GM21447 (cell line): ENCODE measurements at regions not wholly inside any gene's neighbourhood (a gene's known extent, or its start where the extent isn't known, plus 50 kb on each side); places are given as distances from the start of the nearest gene placed in this dataset.

Source experiments
- ATAC-seq: cut with Tn5 transposase; IDR thresholded peaks from one replicate; pipeline ENCODE4 v1.9.1; 2021; ENCODE audit not compliant: unreplicated experiment

DNA sequence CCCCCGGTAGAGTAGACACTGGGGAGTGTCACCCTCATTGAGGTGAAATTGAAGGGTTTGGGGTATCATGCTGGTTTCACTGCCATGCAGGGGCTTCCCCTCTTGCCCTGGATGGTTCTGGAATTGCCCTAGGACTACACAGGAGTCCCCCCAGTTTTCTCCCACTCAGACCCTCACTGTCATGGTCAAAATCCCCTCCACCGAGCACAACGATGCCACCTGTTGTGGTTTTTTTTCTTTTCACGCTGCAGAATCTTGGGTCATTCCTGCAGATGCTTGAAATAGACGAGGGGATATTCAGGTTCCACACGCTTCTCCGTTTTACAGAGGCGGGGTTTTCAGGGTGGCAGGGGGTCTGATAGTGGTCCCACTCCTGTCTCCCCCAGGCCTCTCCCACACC is 255.6 kb downstream of the ENGASE start:
- ATAC-seq, result no peak

DNA sequence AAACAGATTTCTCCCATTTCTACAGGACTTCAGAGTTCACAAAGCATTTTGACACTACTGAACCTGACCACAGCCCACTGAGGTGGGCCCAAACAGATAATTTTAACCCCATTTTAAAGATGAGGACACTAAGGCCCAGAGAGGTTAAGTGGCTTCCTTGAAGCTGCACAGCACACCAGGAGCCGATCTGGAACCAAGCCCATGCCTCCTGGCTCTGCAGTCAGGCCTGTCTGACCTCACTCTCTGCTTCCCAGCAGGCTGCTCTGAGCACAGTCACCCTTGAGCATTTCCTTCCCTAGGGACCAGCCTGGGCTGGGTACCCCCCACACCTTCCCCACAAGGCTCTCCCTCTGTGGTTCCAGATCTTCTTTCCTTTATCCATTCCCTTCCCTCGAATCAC is 252.2 kb downstream of the ENGASE start:
- ATAC-seq, result no peak

DNA sequence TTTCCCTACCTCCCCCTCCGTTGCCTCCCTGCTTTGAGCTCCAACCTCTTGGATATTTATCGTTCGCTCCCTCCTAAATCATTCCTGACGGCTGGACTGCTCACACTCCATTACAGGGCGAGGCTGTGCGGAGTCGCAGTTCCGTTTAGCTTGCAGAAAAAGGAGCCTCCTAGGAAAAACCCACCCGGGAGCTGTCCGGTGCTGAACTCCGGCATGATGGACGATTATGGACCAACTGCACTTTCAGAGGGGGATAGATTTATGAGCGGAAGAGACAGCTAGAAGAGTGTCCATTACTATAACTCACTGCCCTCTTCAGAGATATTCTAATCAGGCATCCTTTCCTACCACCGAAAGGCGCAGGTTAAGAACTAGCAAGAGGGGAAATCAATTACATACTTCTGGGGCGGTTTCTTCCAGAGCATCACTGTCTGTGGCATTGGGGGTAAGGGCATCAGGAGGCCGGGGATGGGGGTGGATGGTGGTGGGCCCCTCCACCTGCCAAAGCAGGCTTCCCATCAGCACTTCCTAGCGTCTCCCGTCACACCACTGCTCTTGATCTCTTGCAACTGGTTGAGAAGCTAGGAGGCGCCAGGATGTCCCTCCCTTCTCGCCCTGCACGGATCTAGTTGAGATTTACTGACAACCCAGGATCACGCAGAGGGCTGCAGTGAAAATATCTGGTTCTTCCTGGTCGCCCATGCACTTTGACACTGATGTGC is 251.2 kb downstream of the ENGASE start:
- no peak for ATAC-seq

DNA sequence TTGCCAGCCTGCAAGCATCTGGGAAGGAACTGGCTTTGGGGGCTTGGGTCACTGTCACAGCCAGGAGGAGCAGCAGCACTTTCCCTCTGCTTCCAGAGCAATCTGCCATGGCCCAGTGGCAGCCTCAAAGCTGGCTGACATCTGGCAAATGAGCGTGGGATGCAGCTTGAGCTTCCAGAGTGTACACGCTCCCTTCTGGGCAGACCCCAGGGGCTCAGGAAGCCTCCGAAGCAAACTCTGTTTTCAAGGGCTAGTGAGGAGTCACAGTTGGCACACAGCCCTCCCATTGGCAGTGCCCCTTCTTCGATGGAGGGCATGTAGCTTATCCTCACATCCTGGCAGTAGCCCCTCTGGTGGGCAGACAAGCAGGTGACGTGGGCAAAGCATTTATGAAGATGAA is 249.6 kb downstream of the ENGASE start:
- ATAC-seq, result no peak

DNA sequence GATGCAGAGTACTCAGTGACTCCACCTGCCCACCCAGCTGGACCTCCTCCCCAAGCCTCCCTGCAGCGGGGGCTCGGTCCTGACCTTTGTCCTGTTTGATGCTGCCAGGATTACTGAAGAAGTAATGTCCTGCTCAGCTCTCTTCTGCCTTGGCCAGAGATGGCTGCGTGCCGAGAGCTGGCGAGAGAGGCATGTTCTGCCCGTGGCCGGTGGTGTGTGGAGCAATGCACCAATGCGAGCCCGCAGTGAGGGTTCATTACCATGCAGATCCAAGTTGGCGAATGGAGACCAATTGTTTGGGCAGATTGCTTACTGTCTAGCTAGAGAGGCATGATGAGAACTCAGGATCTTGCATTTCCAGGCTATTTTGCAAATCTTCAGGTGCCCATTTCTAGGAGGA is 248.9 kb downstream of the ENGASE start:
- ATAC-seq, result no peak

DNA sequence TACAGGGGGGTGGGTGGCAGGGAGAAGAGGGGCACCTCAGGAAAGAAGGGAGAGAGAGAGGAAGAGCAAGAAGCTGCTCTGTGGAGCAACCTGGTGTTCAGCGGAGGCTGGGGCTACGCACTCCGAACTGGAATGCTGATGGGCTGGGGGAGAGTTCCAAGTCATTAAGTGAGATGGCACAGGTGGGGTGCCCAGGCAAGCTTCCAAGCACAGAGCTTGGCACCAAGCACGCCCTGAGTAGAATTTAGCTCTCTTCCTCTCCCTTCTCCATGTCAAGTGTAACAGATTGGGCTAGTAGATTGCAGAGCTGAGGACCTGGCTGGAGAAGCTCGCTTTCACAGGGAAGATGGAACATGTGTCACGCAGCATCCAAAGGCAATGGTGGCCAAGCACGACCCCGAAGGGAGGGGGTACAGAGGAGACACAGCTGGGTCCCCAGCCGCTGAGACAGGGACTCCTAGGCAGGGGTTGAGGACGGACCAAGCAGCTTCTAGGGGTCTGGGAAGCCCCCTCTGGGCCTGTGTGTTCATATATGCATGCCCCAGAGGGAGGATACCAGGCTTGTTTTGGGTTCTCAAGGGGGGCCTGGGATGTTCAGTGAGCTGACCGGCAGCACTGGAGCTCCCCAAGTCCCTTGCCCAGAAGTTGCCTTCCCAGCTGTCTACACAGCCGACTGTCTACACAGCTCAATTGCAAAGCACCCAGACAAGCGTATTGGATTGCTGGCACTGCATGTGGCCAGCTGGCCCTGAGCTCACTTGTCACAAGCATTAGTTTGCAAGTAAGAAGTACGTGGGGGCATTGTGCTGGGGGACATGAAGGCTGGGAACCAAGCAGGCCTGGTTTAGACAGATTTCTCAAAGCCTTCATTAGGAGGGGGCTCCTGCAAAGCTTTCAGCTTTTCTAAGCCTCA is 247.8 kb downstream of the ENGASE start:
- ATAC-seq, result no peak

DNA sequence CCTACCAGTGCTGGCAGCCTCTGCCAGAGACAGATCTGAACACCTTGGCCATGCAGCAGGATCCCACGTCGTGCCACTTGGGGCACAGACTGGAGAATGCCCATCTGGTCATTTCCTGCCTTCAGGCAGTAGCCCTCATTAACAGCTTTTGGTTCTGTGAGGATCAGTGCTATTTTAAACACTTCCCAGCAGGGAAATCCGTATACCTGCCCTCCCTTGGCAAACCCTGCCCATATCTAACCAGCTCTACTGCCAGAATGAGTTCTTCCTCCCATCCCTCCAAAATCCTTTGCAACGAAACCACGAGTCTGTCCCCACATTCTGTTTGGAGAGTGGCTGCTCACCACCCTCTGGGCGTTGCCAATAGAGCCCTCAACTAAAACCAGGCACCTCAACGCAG is 245.7 kb downstream of the ENGASE start:
- ATAC-seq, result no peak

DNA sequence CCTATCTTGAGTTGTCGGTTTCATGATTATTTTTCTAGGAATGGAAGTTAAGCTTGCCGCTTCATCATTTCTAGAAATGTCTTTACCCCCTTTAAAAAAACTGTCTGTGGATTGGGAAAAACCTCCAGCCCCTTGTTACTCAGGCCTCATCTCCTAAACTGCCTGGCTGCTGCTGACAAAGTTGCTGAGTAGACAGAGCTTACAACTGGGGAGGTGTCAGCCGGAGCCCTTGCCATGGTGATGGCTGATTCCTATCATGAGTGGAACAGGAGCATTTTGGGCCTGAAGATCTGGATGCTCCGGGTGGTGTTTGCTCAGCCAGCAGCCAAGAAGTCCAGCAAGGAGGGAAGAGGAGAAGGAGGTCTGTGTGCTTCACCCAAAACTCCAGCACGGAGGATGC is 243.3 kb downstream of the ENGASE start:
- no peak for ATAC-seq

DNA sequence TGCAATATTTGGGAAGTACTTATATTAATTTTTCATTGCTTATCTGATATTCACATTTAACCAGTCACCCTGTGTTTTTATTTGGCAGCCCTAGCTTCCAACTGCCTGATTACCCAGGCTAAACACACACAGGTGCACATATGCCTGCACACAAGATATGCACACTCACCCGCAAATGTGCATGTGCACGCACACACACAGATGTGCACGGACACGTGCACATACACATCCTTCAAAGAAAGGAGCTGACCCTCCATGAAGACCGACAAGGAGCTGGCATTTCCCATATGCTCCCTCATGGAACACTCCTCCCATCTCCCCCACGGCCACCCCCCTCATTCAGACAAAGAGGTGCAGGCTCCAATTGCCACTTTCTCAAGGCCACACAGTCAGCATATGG is 242.2 kb downstream of the ENGASE start:
- ATAC-seq, result no peak

DNA sequence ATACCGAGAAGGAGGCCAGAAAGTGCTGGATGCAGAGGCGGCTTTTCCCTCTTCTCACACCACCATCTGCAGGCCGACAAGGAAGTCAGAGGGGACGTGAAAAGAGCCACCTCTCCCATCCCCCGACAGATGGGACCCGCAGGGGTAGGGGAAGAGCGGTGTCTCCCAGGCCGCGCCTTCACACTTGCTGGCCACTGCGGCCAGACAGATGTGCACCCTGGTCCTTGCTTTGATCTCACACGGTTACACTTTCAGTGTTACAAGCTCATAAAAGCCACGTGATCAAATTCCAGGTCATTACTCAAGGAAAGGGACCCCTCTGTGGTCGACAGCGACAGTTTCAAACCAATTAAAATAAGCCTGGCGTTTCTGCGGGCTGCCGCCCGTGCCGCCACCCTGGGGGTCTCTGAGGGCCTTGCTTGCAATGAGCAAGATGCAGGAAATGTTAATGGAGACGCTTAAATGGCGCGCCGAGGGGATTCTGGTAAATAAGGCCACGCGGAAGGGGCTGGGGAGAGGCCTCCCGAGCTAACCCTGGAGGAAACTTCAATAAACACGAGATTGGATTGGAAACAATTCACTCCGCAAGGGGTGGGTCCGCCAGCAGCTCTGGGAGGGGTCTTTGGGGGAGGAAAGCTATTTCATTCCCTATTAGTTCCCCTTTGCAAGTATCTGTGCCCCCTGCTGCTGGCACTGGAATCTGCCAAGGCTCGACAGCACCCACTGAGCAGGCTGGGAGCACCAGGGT is 240.9 kb downstream of the ENGASE start:
- ATAC-seq, result no peak

DNA sequence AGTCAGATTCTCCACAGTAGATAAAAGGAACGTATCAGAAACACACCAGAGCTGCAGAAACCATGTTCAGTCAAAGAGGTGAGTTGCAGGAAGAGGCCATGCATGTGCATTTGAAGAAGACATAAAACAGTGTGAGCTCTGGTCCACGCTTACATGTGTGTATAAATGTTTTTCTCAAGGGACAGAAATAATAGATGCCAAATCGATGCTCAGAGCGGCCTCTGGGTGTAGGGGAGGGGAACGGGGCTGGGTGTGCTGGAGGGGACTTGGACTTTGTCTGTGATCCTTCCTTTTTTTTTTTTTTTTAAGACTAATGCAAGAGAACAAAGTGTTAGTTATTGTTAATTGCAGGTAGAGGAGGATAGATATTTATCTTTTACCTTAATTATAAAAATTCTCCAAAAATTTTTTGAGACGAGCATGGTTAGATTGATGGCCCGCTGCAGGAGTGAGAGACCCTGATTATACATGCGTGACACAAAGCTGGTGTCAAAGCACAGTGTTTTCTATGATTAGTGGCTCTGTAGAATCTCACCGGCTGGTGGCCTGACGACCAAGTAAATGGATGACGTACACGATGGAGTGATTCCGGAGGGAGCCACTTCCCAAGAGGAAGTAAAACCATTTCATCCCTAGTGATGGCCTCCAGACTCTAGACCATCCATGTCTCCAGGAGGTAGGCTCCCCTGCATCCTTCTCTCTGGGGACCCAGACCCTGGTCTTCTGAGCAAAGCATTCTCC is 240.2 kb downstream of the ENGASE start:
- ATAC-seq, result no peak

DNA sequence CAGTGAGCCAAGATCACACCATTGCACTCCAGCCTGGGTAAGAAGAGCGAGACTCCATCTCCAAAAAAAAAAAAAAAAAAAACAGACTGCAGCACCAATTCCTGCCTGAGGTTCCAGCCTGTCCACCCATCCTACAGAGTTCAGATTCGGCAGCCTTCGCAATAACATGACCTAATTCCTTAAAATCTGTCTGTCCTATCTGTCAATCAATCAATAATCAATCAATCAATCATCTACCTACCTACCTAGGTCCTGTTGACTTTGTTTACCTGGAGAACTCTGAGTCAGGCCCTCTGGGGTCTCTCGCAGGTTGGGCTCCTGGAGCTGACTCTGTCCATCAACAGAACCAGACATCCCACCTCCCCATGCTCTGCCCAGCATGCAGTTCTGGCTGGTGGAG is 236.7 kb downstream of the ENGASE start:
- no peak for ATAC-seq

DNA sequence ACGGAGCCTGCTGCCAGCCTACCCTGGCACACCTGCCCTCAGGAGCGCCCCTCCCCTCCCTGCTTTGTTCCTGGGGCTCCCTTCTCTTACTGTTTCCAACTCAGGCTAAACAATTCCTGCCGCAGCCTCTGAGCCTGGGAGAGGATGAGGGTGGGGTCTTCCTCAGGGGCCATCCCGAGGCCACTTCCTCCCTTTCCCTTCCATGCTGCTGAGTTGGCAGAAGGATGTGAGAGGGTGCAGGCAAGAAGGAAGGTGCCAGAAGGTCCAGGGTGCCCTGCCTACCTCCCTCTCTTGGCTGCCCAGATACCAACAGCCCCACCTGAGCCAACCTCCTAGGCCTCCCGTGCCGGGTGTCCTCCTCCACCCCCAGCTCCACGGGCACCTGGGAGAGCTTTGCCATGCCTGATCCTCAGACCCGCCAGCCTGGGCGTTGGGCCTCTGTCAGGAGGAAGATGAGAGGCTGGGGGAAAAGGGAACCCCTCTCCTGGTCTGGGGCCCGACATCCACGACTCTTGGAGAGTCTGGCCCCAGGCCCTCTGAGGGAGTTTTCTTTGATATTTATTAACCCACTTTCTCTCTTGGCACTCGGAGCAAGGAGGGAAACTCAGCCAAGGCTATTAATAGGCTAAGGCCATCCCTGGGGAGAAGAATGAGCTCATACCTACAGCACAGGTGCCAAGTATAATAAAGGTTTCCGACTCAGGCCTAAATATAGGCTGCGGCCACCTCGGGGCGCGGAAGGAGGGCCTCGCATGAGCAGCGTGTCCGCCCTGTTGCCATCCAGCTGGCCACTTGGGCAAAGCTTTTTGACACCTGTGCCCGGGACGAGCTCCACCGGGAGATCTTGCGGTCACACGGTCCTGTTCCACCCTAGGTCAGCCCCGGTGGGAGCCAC is 232.0 kb downstream of the ENGASE start:
- ATAC-seq, result no peak

DNA sequence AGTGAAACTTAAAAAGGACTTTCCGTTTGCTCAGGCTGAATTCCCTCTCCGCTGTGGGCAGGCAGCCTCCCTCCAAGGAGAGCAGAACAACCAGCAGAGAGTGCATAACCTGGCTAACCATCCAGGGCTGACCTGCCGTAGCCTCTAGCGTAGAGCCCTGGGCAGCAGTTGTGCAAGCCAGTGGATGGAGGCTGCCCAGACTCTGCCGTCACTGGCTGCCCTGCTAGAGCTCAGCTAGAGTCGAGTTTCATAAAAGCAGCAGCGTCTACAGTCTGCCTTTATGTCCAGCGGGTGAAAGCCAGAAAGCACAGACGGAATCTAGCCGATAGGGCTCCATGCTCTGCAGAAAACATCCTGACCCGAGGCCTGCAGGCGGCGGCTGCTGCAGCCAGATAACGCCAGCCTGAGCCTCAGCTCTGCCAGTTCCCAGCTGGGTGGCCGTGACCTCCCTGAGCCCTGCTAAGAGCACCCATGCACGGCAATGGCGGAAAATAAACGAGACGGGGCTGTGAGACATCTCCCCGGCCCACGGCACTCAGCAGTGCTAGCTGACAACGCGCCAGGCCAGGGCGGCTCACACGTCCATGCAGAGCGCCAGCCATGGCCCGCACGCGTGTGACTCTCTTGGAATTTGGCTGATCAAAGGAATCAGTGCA is 231.3 kb downstream of the ENGASE start:
- no peak for ATAC-seq

DNA sequence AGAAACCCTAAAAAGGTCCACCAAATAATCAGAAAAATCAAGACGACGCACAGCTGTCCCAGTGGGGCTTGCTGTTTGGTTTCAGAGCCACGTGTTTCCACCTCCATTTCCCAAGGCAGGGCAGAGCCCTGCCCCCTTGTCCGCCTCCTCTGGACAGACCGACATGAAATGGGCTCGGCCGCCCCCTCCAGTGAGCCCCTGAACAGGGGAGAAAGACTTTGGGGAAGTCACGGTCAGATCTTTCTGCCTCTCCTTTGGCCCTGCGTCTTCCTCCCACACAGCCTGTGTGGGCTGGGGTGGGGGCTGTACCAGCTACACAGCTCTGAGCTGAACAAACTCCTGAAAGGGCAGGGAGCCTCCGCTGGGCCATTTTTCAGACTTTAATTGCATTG is 230.7 kb downstream of the ENGASE start:
- ATAC-seq, result no peak

DNA sequence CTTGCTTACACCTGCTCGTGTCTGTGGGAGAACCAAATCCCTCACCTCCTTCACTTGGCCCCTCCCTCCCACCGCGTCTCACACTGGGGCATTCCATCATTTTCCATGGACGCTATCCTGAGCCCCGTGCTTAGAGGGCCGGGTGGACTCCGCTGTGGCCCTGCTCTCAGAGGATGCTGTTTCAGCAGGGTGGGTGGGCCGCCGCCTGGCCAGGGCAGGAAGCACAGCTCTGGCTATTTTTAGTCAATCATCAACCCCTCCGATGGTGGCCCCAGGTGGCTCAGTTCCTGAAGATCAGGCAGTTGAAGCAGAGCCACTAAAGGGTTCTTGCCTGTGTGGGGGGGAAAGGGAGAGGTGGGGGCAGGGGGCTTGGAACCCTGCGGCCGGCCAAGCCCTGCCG is 230.3 kb downstream of the ENGASE start:
- ATAC-seq, result no peak

DNA sequence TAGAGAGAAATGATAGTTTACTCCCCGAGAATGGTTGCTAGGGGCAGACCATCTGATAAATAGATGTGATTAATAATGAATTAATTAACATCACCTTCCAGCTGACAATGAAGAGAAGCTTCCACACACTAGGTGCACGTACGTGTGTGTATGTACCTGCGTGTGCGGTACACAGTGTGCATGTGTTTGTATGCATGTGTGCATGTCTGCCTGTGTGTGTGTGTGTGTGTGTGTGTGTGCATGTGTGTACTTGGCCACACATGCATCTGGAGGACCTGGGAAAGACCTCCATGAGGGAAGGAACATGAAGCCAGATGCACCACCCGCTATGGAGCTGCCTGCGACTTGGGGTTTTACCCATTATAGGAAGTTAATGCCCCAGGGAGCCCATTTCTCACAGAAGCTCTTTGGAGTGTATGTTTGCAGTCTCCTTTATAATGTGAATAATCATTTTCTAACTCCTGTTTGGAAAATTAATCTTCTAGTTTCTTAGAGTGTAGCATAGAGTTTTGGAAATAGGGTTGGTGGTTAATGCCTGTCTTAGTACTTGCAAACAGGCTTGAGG is 229.1 kb downstream of the ENGASE start:
- no peak for ATAC-seq

DNA sequence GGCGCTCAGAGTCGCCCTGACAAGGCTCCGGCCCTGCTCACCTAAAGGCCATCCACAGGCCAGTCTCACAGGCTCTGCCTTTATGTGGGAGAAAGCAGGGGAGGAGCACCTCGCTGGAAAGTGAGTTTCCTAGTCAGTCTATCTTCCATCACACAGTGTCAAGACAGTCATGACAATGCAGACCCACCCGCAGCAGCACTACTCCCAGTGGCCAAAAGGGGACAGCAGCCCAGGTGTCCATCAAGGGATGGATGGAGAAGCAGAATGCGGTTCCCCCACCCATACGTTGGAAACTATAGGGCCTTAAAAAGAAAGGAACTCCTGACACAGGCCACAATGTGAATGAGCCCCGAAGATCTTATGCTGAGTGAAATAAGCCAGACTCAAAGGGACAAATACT is 226.8 kb downstream of the ENGASE start:
- no peak for ATAC-seq

DNA sequence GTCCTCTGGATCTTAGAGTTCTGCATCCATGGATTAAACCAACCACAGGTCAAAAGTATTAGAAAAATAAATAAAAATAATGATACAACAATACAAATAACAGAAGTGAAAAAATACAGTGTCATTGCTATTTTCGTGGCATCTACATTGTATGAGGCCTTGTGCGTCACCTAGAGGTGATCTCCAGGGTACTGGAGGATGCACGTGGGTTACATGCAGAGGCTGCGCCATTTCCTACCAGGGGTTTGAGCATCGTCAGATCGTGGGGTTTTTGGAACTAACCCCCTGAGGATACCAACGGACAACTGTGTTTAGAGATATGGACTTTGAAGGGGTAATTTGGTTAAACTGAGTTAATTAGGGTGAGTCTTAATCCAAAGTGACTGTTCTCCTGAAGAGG is 224.7 kb downstream of the ENGASE start:
- ATAC-seq, result no peak
